GM23338 (cell line): ENCODE measurements at regions not wholly inside any gene's neighbourhood (a gene's known extent, or its start where the extent isn't known, plus 50 kb on each side); places are given as distances from the start of the nearest gene placed in this dataset.

Source experiments
- ATAC-seq: fragments of 200-7000 bp; cut with Tn5 transposase; 3 replicates; pipeline ENCODE4 v1.9.1; 2020
- DNase-seq: peaks from one replicate; pipeline ENCODE4 v3.0.0-alpha.2; 2015; ENCODE audit warnings: low spot score
- H2AFZ ChIP-seq: fragments of 200-600 bp; sonication (generic); 2 replicates; pipeline ENCODE4 v1.8.0; 2016; ENCODE audit warnings: antibody characterized with exemption, mild to moderate bottlenecking, moderate library complexity
- H3F3A ChIP-seq: fragments of 200-600 bp; sonication (generic); replicated peaks from 2 replicates; pipeline ENCODE4 v1.8.0; 2017; ENCODE audit warnings: antibody characterized with exemption, mixed run types, low read depth
- H3K27ac ChIP-seq: fragments of 200-600 bp; sonication (generic); 2 replicates; pipeline ENCODE4 v1.6.1; 2016; ENCODE audit warnings: low read depth
- H3K27me3 ChIP-seq: fragments of 200-600 bp; sonication (generic); 2 replicates; pipeline ENCODE4 v1.8.0; 2016; ENCODE audit warnings: mild to moderate bottlenecking, mixed run types, moderate library complexity; ENCODE audit not compliant: insufficient read depth
- H3K36me3 ChIP-seq: fragments of 200-600 bp; sonication (generic); 2 replicates; pipeline ENCODE4 v1.8.0; 2016; ENCODE audit warnings: mild to moderate bottlenecking; ENCODE audit not compliant: insufficient read depth
- H3K4me1 ChIP-seq: fragments of 200-600 bp; sonication (generic); 2 replicates; pipeline ENCODE4 v1.8.0; 2016; ENCODE audit warnings: mild to moderate bottlenecking, moderate library complexity; ENCODE audit not compliant: insufficient read depth
- H3K4me2 ChIP-seq: fragments of 200-600 bp; sonication (generic); 2 replicates; pipeline ENCODE4 v1.7.1; 2017; ENCODE audit warnings: mixed run types
- H3K4me3 ChIP-seq: fragments of 200-600 bp; sonication (generic); 2 replicates; pipeline ENCODE4 v1.6.1; 2016; ENCODE audit warnings: mixed run types
- H3K79me2 ChIP-seq: fragments of 200-600 bp; sonication (generic); replicated peaks from 2 replicates; pipeline ENCODE4 v1.8.0; 2017; ENCODE audit warnings: mild to moderate bottlenecking; ENCODE audit not compliant: insufficient read depth
- H3K9me2 ChIP-seq: fragments of 200-600 bp; sonication (generic); 2 replicates; pipeline ENCODE4 v1.8.0; 2017; ENCODE audit not compliant: insufficient read depth
- H4K20me1 ChIP-seq: fragments of 200-600 bp; sonication (generic); replicated peaks from 2 replicates; pipeline ENCODE4 v1.8.0; 2017; ENCODE audit warnings: mild to moderate bottlenecking; ENCODE audit not compliant: insufficient read depth
- H3K27ac Mint-ChIP-seq: 2 replicates; pipeline ENCODE4 v1.8.0; 2020; ENCODE audit warnings: inconsistent platforms, mild to moderate bottlenecking, moderate library complexity, mixed read lengths
- H3K27me3 Mint-ChIP-seq: 3 replicates; pipeline ENCODE4 v1.8.0; 2022; ENCODE audit warnings: low read depth, mild to moderate bottlenecking, moderate library complexity, mixed read lengths, inconsistent platforms; ENCODE audit not compliant: insufficient read depth, poor library complexity
- H3K36me3 Mint-ChIP-seq: 3 replicates; pipeline ENCODE4 v1.8.0; 2021; ENCODE audit warnings: low read depth, mild to moderate bottlenecking, inconsistent platforms, moderate library complexity, mixed read lengths
- H3K4me1 Mint-ChIP-seq: 3 replicates; pipeline ENCODE4 v1.8.0; 2020; ENCODE audit warnings: mild to moderate bottlenecking, inconsistent platforms, mixed read lengths
- H3K4me3 Mint-ChIP-seq: 3 replicates; pipeline ENCODE4 v1.8.0; 2021; ENCODE audit warnings: moderate library complexity, mild to moderate bottlenecking, inconsistent platforms, mixed read lengths
- H3K9me3 Mint-ChIP-seq: 3 replicates; pipeline ENCODE4 v1.8.0; 2020; ENCODE audit warnings: moderate library complexity, mild to moderate bottlenecking, inconsistent platforms, mixed read lengths
- CREB1 ChIP-seq: fragments of 250-450 bp; sonication (Bioruptor Pico); IDR thresholded peaks from 2 replicates; pipeline ENCODE4 v1.5.0; 2020; ENCODE audit warnings: low read depth, mild to moderate bottlenecking, moderate library complexity
- CTCF ChIP-seq, 2 experiments: fragments of 200-600 bp in 1 of 2; sonication (generic) in 1 of 2; conservative IDR thresholded peaks; 2 replicates each; pipeline versions ENCODE4 v1.5.1 to v1.6.1; 2016 to 2017; ENCODE audit warnings: antibody characterized with exemption in 2 of 2, low read depth in 2 of 2, mild to moderate bottlenecking in 2 of 2, moderate library complexity in 1 of 2
- ETS1 ChIP-seq: IDR thresholded peaks from 2 replicates; pipeline ENCODE4 v1.6.1; 2016; ENCODE audit warnings: antibody characterized with exemption
- EZH2 ChIP-seq: fragments of 200-600 bp; sonication (generic); IDR thresholded peaks from one replicate; pipeline ENCODE4 v1.8.0; 2017; ENCODE audit warnings: antibody characterized with exemption, mild to moderate bottlenecking, low read depth; ENCODE audit not compliant: unreplicated experiment
- EZH2phosphoT487 ChIP-seq: fragments of 200-600 bp; sonication (generic); IDR thresholded peaks from one replicate; pipeline ENCODE4 v1.8.1; 2018; ENCODE audit warnings: antibody characterized with exemption; ENCODE audit not compliant: unreplicated experiment
- JUNB ChIP-seq: IDR thresholded peaks from one replicate; pipeline ENCODE4 v1.6.1; 2016; ENCODE audit warnings: antibody characterized with exemption; ENCODE audit not compliant: unreplicated experiment
- NANOG ChIP-seq: IDR thresholded peaks from 2 replicates; pipeline ENCODE4 v1.6.1; 2016; ENCODE audit warnings: antibody characterized with exemption, borderline replicate concordance
- POLR2AphosphoS5 ChIP-seq: IDR thresholded peaks from 2 replicates; pipeline ENCODE4 v1.6.1; 2016; ENCODE audit warnings: antibody characterized with exemption, low read depth
- REST ChIP-seq: IDR thresholded peaks from one replicate; pipeline ENCODE4 v1.6.1; 2018; ENCODE audit warnings: antibody characterized with exemption; ENCODE audit not compliant: unreplicated experiment
- STAT1 ChIP-seq: IDR thresholded peaks from one replicate; pipeline ENCODE4 v1.6.1; 2016; ENCODE audit warnings: antibody characterized with exemption; ENCODE audit not compliant: unreplicated experiment
- ZNF114 ChIP-seq: fragments of 250-450 bp; sonication (Bioruptor Pico); IDR thresholded peaks from 2 replicates; pipeline ENCODE4 v1.5.0; 2020; ENCODE audit warnings: mild to moderate bottlenecking, moderate library complexity
- ZNF331 ChIP-seq: fragments of 250-450 bp; sonication (Bioruptor Pico); IDR thresholded peaks from 2 replicates; pipeline ENCODE4 v1.5.0; 2020; ENCODE audit warnings: low read depth, mild to moderate bottlenecking, moderate library complexity
- ZNF462 ChIP-seq: fragments of 250-450 bp; sonication (Bioruptor Pico); IDR thresholded peaks from 2 replicates; pipeline ENCODE4 v1.5.0; 2020; ENCODE audit warnings: mild to moderate bottlenecking, moderate library complexity

GRCh38 chr19:31421082-31421481 is 71.8 kb upstream of the TSHZ3 start (continued):
- TF ChIP-seq ZNF462: no peak
- TF ChIP-seq EZH2phosphoT487: no peak
- no peak for TF ChIP-seq POLR2AphosphoS5

GRCh38 chr19:31421856-31422255 is 72.6 kb upstream of the TSHZ3 start:
- no peaks in the 10 kb centered on the region for H4K20me1 ChIP-seq
- DNase-seq (no peak), ATAC-seq (no peak)
- peaks cover 14% of the 10 kb centered on the region for H3F3A ChIP-seq
- no peak overlapping the region for H3K27ac ChIP-seq
- no peak overlapping the region for H3K4me3 Mint-ChIP-seq
- peaks cover 10% of the 10 kb centered on the region for H3K9me2 ChIP-seq
- peaks cover 13% of the 10 kb centered on the region for H3K27me3 Mint-ChIP-seq
- no peaks in the 10 kb centered on the region for H3K27me3 ChIP-seq
- H3K27ac Mint-ChIP-seq: peak overlapping the region; percentile 95
- H3K36me3 Mint-ChIP-seq: no peaks in the 10 kb centered on the region
- H3K4me1 ChIP-seq: peaks cover 58% of the 10 kb centered on the region
- no peaks in the 10 kb centered on the region for H3K79me2 ChIP-seq
- H3K4me2 ChIP-seq: peak overlapping the region; percentile 2; the same call in 1 of the 2 replicates
- H3K4me1 Mint-ChIP-seq: peaks cover 74% of the 10 kb centered on the region
- H3K4me3 ChIP-seq: no peak overlapping the region
- no peaks in the 10 kb centered on the region for H3K36me3 ChIP-seq
- H2AFZ ChIP-seq: no peak overlapping the region
- no peaks in the 10 kb centered on the region for H3K9me3 Mint-ChIP-seq
- TF ChIP-seq NANOG: no peak
- TF ChIP-seq ZNF114: no peak
- TF ChIP-seq EZH2phosphoT487: no peak
- no peak for TF ChIP-seq ETS1
- no peak for TF ChIP-seq STAT1
- no peak for TF ChIP-seq EZH2
- no peak for TF ChIP-seq JUNB
- TF ChIP-seq ZNF331 (CRISPR knock-in tag): no peak
- no peak for TF ChIP-seq POLR2AphosphoS5
- TF ChIP-seq REST: no peak
- TF ChIP-seq CTCF (conservative IDR thresholded peaks at IDR 0.05; ENCODE audit: low read depth in 2 of 2): no peak
- TF ChIP-seq CREB1 (CRISPR knock-in tag): no peak
